ENCODE measurements at regions not wholly inside any gene's neighbourhood (a gene's known extent, or its start where the extent isn't known, plus 50 kb on each side); places are given as distances from the start of the nearest gene placed in this dataset.
A peak's percentile ranks its signal among the peaks of the same experiment; 100 is the strongest.

DNA sequence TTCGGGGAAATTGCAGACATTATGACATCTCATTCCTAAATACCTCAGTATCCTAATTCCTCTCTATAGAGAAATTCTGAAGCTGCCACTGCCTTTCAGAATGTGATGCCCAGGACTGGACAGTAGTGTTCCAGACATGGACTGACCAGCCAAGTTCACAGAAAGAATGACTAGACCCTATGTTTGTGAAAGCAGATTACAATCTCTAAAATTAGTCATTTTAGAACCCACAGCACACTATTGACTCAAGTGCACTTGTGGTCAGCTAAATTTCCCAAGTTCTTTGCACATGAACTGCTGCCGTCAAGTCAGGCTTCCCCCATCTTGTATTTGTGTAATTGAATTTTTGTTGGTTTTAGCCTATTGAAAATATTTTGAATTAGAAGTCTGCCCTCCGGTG, 81.0 kb upstream of the ESX1 start:
- peak; percentile 85 for DNase-seq (ENCODE audit: low read depth, low spot score)
- TF ChIP-seq, protein P1, sequence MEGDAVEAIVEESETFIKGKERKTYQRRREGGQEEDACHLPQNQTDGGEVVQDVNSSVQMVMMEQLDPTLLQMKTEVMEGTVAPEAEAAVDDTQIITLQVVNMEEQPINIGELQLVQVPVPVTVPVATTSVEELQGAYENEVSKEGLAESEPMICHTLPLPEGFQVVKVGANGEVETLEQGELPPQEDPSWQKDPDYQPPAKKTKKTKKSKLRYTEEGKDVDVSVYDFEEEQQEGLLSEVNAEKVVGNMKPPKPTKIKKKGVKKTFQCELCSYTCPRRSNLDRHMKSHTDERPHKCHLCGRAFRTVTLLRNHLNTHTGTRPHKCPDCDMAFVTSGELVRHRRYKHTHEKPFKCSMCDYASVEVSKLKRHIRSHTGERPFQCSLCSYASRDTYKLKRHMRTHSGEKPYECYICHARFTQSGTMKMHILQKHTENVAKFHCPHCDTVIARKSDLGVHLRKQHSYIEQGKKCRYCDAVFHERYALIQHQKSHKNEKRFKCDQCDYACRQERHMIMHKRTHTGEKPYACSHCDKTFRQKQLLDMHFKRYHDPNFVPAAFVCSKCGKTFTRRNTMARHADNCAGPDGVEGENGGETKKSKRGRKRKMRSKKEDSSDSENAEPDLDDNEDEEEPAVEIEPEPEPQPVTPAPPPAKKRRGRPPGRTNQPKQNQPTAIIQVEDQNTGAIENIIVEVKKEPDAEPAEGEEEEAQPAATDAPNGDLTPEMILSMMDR (IDR thresholded peaks at IDR 0.05; ENCODE audit: low read depth, low read length), result no peak

DNA sequence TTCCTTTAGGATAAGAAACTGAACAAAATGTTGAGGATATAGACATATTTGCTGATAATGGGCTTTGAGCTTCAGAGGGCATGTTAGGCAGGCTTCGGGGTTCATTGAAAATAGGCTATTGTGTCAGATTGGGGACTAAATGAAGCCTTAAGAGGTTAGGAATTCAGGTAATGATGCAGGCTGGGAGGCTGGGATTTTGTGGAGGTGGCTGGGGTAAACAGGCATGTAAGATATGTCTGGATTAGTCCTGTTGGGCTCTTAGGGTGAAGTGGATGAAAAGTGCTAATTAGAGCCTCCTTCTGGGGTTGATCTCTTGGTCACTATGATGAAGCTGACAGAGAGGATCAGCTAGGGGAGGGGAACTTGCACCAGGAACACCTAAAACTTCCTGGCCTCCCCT, 80.2 kb upstream of the ESX1 start:
- no peak for DNase-seq (ENCODE audit: low read depth, low spot score)
- in situ Hi-C loops (cut with HindIII; ENCODE audit: low sequenced_read_pairs), result no loop called here
- no peak overlapping the region for H3K4me3 ChIP-seq (ENCODE audit: low read depth, low read length)
- TF ChIP-seq, protein P1 (IDR thresholded peaks at IDR 0.05; ENCODE audit: low read depth, low read length), result no peak

More for the DNA sequence above, 81.0 kb upstream of the ESX1 start:
- in situ Hi-C loops (cut with HindIII; ENCODE audit: low sequenced_read_pairs), result no loop called here
- H3K4me3 ChIP-seq (ENCODE audit: low read depth, low read length), result no peak overlapping the region

DNA sequence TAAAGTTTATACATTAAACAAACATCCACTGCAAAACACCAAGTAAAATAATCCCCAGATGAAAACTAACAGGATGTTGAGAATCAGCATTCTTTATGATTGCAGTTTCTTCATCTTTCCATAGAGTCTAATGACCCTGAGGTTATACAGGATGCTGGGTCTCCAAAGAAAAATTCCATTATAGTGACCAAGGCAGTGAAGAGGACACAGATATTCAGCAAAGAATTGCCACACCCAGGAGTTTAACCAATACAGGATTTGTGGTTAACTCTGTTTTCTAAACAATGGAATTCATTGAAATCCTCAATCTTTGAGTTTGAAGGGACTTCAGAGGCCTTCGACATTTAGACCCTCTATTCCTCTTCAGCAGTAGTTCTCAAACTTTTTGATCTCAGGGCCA, 76.2 kb upstream of the ESX1 start:
- no peak overlapping the region for H3K4me3 ChIP-seq (ENCODE audit: low read depth, low read length)
- TF ChIP-seq, protein P1 (IDR thresholded peaks at IDR 0.05; ENCODE audit: low read depth, low read length), result no peak
- in situ Hi-C loops (cut with HindIII; ENCODE audit: low sequenced_read_pairs), result no loop called here
- DNase-seq (ENCODE audit: low read depth, low spot score), result peak; percentile 30

DNA sequence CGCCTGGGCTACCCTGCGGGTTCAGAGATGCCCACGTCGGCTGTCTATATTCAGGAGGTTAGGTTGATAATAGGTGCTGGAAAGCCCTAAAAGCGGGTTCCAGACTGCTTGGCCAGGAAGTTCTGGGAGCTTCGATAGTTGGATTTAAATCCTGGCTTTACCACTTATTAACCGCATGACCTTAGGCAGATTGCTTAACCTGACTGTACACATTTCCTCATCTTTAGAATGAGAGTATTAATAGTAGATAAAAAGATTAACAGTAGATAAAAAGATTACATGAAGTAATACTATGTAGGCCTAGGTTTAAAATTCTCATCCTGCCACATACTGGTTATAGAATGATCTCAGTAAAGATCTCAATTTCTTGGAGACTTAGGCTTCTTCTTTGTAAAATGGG, 75.0 kb upstream of the ESX1 start:
- H3K4me3 ChIP-seq (ENCODE audit: low read depth, low read length), result no peak overlapping the region
- in situ Hi-C loops (cut with HindIII; ENCODE audit: low sequenced_read_pairs), result no loop called here
- TF ChIP-seq, protein P1 (IDR thresholded peaks at IDR 0.05; ENCODE audit: low read depth, low read length), result no peak
- DNase-seq (ENCODE audit: low read depth, low spot score), result no peak

DNA sequence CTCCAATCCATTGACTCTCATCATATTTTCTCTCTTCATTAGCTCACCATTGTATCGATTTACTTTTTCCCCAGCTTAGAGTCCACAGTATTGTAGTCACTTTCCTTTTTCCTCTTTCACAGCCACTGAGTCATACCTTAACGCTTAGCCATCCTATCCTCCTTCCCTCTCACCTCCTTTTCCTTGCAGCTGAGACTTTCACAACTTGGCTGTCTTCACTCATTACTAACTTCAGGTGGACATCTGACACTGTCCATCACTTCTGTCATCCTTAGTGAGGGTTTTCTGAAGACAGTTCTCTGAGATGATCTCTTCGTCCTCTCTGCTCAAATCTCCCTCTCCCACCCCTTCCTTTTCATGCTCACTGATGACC, 70.5 kb upstream of the ESX1 start:
- H3K4me3 ChIP-seq (ENCODE audit: low read depth, low read length), result no peak overlapping the region
- no peak for DNase-seq (ENCODE audit: low read depth, low spot score)
- in situ Hi-C loops (cut with HindIII; ENCODE audit: low sequenced_read_pairs), result no loop called here
- TF ChIP-seq, protein P1 (IDR thresholded peaks at IDR 0.05; ENCODE audit: low read depth, low read length), result no peak

DNA sequence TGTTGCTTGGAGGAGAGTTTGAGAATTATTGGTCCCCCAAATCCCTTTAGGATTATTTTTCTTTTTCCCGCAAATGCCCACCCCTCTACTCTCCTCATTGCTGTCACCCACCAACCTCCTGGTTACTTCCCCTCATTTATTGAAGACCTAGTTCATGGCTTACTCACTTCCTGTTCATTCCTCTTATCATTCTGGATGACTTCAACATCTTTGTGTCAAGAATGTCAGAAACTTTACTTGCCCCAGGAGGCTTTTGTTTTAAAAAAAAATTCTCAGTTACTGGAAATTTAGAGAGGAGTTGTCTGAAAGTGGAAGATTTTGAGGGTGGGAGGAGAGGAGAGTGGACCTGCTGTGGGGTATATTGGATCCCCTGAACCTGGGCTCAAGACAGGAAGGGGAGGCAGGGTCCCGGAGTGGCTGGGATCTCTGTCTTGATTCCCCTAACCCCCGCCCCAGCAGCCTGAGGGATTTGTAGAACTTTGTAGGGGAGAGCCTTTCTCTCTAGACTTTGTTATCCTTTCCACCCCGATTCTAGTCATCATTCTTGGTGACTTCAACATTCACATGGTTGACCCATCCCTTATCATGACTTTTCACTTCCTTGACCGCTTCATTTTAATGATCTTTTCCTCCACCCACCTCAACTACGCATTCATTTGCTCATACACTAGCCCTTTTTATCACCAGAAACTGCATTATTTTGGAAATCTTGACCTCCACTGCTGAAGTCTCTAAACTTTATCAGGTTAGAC, 69.9 kb upstream of the ESX1 start:
- in situ Hi-C loops (cut with HindIII; ENCODE audit: low sequenced_read_pairs), result no loop called here
- no peak for DNase-seq (ENCODE audit: low read depth, low spot score)

More for the DNA sequence above, 69.9 kb upstream of the ESX1 start:
- TF ChIP-seq, protein P1 (IDR thresholded peaks at IDR 0.05; ENCODE audit: low read depth, low read length), result no peak
- H3K4me3 ChIP-seq (ENCODE audit: low read depth, low read length), result no peak overlapping the region
